Fibroblast of peridontal ligament (primary cell): ENCODE measurements at regions not wholly inside any gene's neighbourhood (a gene's known extent, or its start where the extent isn't known, plus 50 kb on each side); places are given as distances from the start of the nearest gene placed in this dataset.
A peak's percentile ranks its signal among the peaks of the same experiment; 100 is the strongest.

Source experiments
- DNase-seq: peaks from one replicate; pipeline ENCODE4 v3.0.0-alpha.2; 2010; ENCODE audit errors: extremely low read depth

GRCh38 chr6:44049989-44050871 lies 77.0 kb downstream of the MRPL14 start:
- peak; percentile 78 for DNase-seq

GRCh38 chr6:44049163-44049988 lies 77.9 kb downstream of the MRPL14 start:
- DNase-seq = peak; percentile 79

- DNase-seq = no peak
These were observed 79.0 kb downstream of the MRPL14 start for GRCh38 chr6:44048277-44048676.

GRCh38 chr6:44047801-44048200 lies 79.5 kb downstream of the MRPL14 start:
- DNase-seq = no peak

GRCh38 chr6:44047179-44047546 lies 80.1 kb downstream of the MRPL14 start:
- DNase-seq = no peak

- no peak for DNase-seq
These were observed 80.6 kb downstream of the MRPL14 start for GRCh38 chr6:44046516-44047178.

GRCh38 chr6:44045672-44046015 lies 81.6 kb downstream of the MRPL14 start:
- DNase-seq = no peak

GRCh38 chr6:44044940-44045671 lies 82.1 kb downstream of the MRPL14 start:
- DNase-seq = no peak

GRCh38 chr6:44044154-44044539 lies 83.1 kb downstream of the MRPL14 start:
- DNase-seq = peak; percentile 57

GRCh38 chr6:44043479-44044153 lies 83.6 kb downstream of the MRPL14 start:
- peak; percentile 31 for DNase-seq

GRCh38 chr6:44042989-44043478 lies 84.2 kb downstream of the MRPL14 start:
- peak; percentile 35 for DNase-seq

- no peak for DNase-seq
These were observed 84.8 kb downstream of the MRPL14 start for GRCh38 chr6:44042261-44042988.

- DNase-seq = peak; percentile 95
These were observed 85.6 kb downstream of the MRPL14 start for GRCh38 chr6:44041461-44042260.

GRCh38 chr6:44040786-44041185 lies 86.5 kb downstream of the MRPL14 start:
- DNase-seq = no peak

GRCh38 chr6:44039839-44040350 lies 87.4 kb downstream of the MRPL14 start:
- no peak for DNase-seq

GRCh38 chr6:44039191-44039719 lies 88.0 kb downstream of the MRPL14 start:
- no peak for DNase-seq

GRCh38 chr6:44038543-44039065 lies 88.6 kb downstream of the MRPL14 start:
- DNase-seq = no peak

GRCh38 chr6:44037847-44038542 lies 89.3 kb downstream of the MRPL14 start:
- no peak for DNase-seq
